Central memory CD8-positive, alpha-beta T cell (primary cell): ENCODE measurements at regions not wholly inside any gene's neighbourhood (a gene's known extent, or its start where the extent isn't known, plus 50 kb on each side); places are given as distances from the start of the nearest gene placed in this dataset.
"Not testable (repeated sequence)": the region's sequence is repeated elsewhere in the genome, so short reads cannot be mapped to it uniquely, and the experiment has no call there.

Source experiments
- ATAC-seq: fragments of 150-1000 bp; cut with Tn5 transposase; replicated peaks from 2 replicates; pipeline ENCODE4 v1.10.0; 2022; ENCODE audit warnings: mild to moderate bottlenecking, moderate FRiP score, moderate number of reproducible peaks; ENCODE audit not compliant: poor library complexity, severe bottlenecking; ENCODE audit errors: extremely low read depth
- DNase-seq, 2 donors: peaks; one replicate each; pipeline ENCODE4 v3.0.0; 2021; ENCODE audit warnings: low spot score in 2 of 2
- H3K27ac Mint-ChIP-seq: one replicate; pipeline ENCODE4 v1.8.0; 2022; ENCODE audit warnings: low read depth, mild to moderate bottlenecking, moderate library complexity, mixed read lengths
- H3K27me3 Mint-ChIP-seq: one replicate; pipeline ENCODE4 v1.8.0; 2022; ENCODE audit warnings: mixed read lengths
- H3K36me3 Mint-ChIP-seq: one replicate; pipeline ENCODE4 v1.8.0; 2022; ENCODE audit warnings: mild to moderate bottlenecking, moderate library complexity, mixed read lengths; ENCODE audit not compliant: insufficient read depth
- H3K4me1 Mint-ChIP-seq: one replicate; pipeline ENCODE4 v1.8.0; 2022; ENCODE audit warnings: mixed read lengths
- H3K4me3 Mint-ChIP-seq: one replicate; pipeline ENCODE4 v1.8.0; 2022; ENCODE audit warnings: mild to moderate bottlenecking, moderate library complexity, mixed read lengths
- H3K9me3 Mint-ChIP-seq: one replicate; pipeline ENCODE4 v1.8.0; 2022; ENCODE audit warnings: mixed read lengths

GRCh38 chr6:1007159-1007558 lies 304.7 kb upstream of the FOXQ1 start:
- peaks cover 2% of the 10 kb centered on the region for H3K36me3 Mint-ChIP-seq
- ATAC-seq (no peak), DNase-seq (no peak)
- H3K27ac Mint-ChIP-seq, result no peak overlapping the region
- H3K9me3 Mint-ChIP-seq, result no peaks in the 10 kb centered on the region
- H3K27me3 Mint-ChIP-seq, result peaks cover 51% of the 10 kb centered on the region
- no peaks in the 10 kb centered on the region for H3K4me1 Mint-ChIP-seq
- no peak overlapping the region for H3K4me3 Mint-ChIP-seq

GRCh38 chr6:1004885-1005630 lies 306.8 kb upstream of the FOXQ1 start:
- Mint-ChIP-seq H3K9me3 (no peaks in the 10 kb centered on the region), H3K27me3 (peaks cover 42% of the 10 kb centered on the region), H3K27ac (no peak overlapping the region), H3K36me3 (peaks cover 2% of the 10 kb centered on the region), H3K4me1 (no peaks in the 10 kb centered on the region), H3K4me3 (no peak overlapping the region)
- no peak for ATAC-seq
- DNase-seq, result no peak

- H3K4me1 Mint-ChIP-seq, result no peaks in the 10 kb centered on the region
- H3K36me3 Mint-ChIP-seq, result peaks cover 2% of the 10 kb centered on the region
- H3K27me3 Mint-ChIP-seq, result peaks cover 31% of the 10 kb centered on the region
- no peaks in the 10 kb centered on the region for H3K9me3 Mint-ChIP-seq
- H3K4me3 Mint-ChIP-seq, result no peak overlapping the region
- H3K27ac Mint-ChIP-seq, result no peak overlapping the region
- DNase-seq (no peak), ATAC-seq (no peak)
These were observed 308.3 kb upstream of the FOXQ1 start for GRCh38 chr6:1003394-1004160.

DNA sequence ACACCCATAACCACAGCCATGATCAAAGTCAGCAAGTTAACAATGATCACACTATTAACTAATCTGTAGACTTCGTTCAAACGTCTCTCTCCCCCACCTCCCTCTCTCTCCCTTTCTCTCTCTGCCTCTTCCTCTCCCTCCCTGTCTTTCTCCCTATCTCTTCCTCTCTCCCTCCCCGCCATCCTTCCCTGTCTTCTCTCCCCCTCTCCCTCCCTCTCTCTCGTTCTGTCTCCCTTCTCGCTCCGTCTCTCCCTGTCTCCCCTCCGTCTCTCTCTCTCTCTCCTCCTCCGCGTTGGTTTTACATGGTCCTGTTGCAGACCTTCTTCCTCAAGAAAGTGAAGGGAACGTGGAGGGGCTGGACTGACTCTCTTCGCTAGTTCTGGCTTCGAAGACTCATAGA lies 308.9 kb upstream of the FOXQ1 start:
- Mint-ChIP-seq H3K27ac (no peak overlapping the region), H3K9me3 (no peaks in the 10 kb centered on the region)
- no peak for DNase-seq

GRCh38 chr6:1001655-1002349 lies 308.9 kb upstream of the EXOC2 start:
- H3K27me3 Mint-ChIP-seq, result peaks cover 49% of the 10 kb centered on the region
- H3K27ac Mint-ChIP-seq, result no peak overlapping the region
- no peak for DNase-seq
- H3K4me1 Mint-ChIP-seq, result no peaks in the 10 kb centered on the region
- no peaks in the 10 kb centered on the region for H3K9me3 Mint-ChIP-seq
- ATAC-seq, result no peak
- peaks cover 2% of the 10 kb centered on the region for H3K36me3 Mint-ChIP-seq
- H3K4me3 Mint-ChIP-seq, result no peak overlapping the region

More for the DNA sequence above, 308.9 kb upstream of the FOXQ1 start:
- H3K4me3 Mint-ChIP-seq, result no peak overlapping the region
- ATAC-seq, result no peak
- peaks cover 37% of the 10 kb centered on the region for H3K27me3 Mint-ChIP-seq
- no peaks in the 10 kb centered on the region for H3K4me1 Mint-ChIP-seq
- H3K36me3 Mint-ChIP-seq, result peaks cover 2% of the 10 kb centered on the region

- DNase-seq (no peak), ATAC-seq (no peak)
- no peaks in the 10 kb centered on the region for H3K4me1 Mint-ChIP-seq
- H3K27ac Mint-ChIP-seq, result no peak overlapping the region
- no peaks in the 10 kb centered on the region for H3K36me3 Mint-ChIP-seq
- peaks cover 54% of the 10 kb centered on the region for H3K27me3 Mint-ChIP-seq
- no peaks in the 10 kb centered on the region for H3K9me3 Mint-ChIP-seq
- no peak overlapping the region for H3K4me3 Mint-ChIP-seq
These were observed 306.6 kb upstream of the EXOC2 start for GRCh38 chr6:999552-999951.

GRCh38 chr6:998551-998950 lies 305.6 kb upstream of the EXOC2 start:
- Mint-ChIP-seq H3K4me1 (no peaks in the 10 kb centered on the region), H3K36me3 (no peaks in the 10 kb centered on the region), H3K4me3 (no peak overlapping the region), H3K27me3 (peaks cover 59% of the 10 kb centered on the region), H3K27ac (no peak overlapping the region), H3K9me3 (no peaks in the 10 kb centered on the region)
- ATAC-seq, result no peak
- DNase-seq, result no peak

- no peak overlapping the region for H3K4me3 Mint-ChIP-seq
- no peaks in the 10 kb centered on the region for H3K9me3 Mint-ChIP-seq
- H3K36me3 Mint-ChIP-seq, result no peaks in the 10 kb centered on the region
These were observed 303.4 kb upstream of the EXOC2 start for GRCh38 chr6:996271-996852.

DNA sequence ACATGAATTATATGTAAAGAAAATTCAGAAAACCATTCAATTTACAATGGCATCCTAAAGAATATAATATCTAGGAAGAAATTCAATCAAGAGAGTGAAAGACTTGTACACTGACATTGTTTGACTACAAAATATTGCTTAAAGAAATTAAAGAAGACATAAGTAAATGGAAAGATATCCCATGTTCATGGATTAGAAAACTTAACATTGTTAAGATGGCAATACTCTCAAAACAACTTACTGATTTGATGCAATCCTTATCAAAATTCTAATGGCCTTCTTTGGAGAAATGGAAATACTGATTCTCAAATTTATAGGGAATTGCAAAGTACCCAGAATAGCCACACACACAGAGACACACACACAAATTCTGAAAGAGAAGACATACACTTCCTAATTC lies 298.3 kb upstream of the EXOC2 start:
- no peak for DNase-seq
- Mint-ChIP-seq H3K27me3 (peaks cover 70% of the 10 kb centered on the region), H3K9me3 (no peaks in the 10 kb centered on the region), H3K27ac (no peak overlapping the region), H3K36me3 (peaks cover 2% of the 10 kb centered on the region), H3K4me3 (no peak overlapping the region), H3K4me1 (no peaks in the 10 kb centered on the region)
- no peak for ATAC-seq

More at GRCh38 chr6:996271-996852, 303.4 kb upstream of the EXOC2 start:
- Mint-ChIP-seq H3K27me3 (peaks cover 49% of the 10 kb centered on the region), H3K4me1 (no peaks in the 10 kb centered on the region), H3K27ac (no peak overlapping the region)
- DNase-seq, result no peak
- ATAC-seq, result no peak

- no peak for ATAC-seq
- Mint-ChIP-seq H3K9me3 (no peaks in the 10 kb centered on the region), H3K27me3 (peaks cover 72% of the 10 kb centered on the region), H3K27ac (no peak overlapping the region), H3K4me3 (no peak overlapping the region), H3K4me1 (no peaks in the 10 kb centered on the region), H3K36me3 (peaks cover 4% of the 10 kb centered on the region)
- no peak for DNase-seq
These were observed 291.1 kb upstream of the EXOC2 start for GRCh38 chr6:984031-984430.

DNA sequence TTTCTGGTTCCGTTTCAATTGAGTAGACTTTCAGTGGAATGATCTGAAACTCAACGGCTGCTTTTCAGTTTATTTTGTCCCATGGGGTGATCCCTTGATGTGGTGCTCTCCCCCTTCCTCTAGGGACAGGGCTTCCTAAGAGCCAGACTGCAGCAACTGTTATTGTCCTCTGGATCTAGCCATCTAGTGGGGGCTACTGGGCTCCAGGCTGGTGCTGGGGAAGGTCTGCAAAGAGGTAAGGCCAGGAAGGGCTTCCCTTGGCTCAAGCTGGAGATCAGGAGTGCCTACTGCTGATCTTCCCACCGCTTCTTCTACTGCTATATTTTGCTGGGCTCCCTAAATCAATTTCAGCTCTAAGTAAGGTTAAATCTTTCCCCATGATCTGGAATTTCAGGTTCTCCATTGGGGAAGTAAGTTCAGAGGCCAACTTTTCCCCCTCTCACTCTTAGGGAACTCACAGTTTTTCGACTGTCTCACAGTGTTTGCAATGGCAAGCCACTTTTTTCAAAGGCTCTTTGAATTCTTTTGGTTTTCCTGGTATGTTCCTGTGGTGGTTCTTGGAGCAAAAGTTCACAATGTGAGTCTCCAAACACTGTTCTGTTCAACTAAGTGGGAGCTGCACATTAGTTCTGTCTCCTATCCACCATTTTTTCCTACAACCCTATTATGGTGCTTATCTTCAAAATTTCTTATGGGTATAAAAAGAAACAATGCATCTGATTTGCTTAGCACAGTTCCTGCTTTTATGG lies 286.2 kb upstream of the EXOC2 start:
- no peaks in the 10 kb centered on the region for H3K36me3 Mint-ChIP-seq
- no peak overlapping the region for H3K27ac Mint-ChIP-seq
- DNase-seq, result no peak
- no peaks in the 10 kb centered on the region for H3K4me1 Mint-ChIP-seq
- ATAC-seq, result no peak
- peaks cover 55% of the 10 kb centered on the region for H3K27me3 Mint-ChIP-seq
- H3K9me3 Mint-ChIP-seq, result peaks cover 11% of the 10 kb centered on the region
- H3K4me3 Mint-ChIP-seq, result no peak overlapping the region

GRCh38 chr6:977226-977625 lies 284.3 kb upstream of the EXOC2 start:
- not testable (repeated sequence) for H3K27ac Mint-ChIP-seq, DNase-seq, H3K36me3 Mint-ChIP-seq, ATAC-seq, H3K4me3 Mint-ChIP-seq, H3K4me1 Mint-ChIP-seq
- Mint-ChIP-seq H3K9me3 (peaks cover 11% of the 10 kb centered on the region), H3K27me3 (peaks cover 48% of the 10 kb centered on the region)
